COLO829 (cell line): ENCODE measurements at regions not wholly inside any gene's neighbourhood (a gene's known extent, or its start where the extent isn't known, plus 50 kb on each side); places are given as distances from the start of the nearest gene placed in this dataset.

Experiments
- DNase-seq: peaks from one replicate; pipeline ENCODE4 v3.0.0; 2012; ENCODE audit warnings: low spot score

DNA sequence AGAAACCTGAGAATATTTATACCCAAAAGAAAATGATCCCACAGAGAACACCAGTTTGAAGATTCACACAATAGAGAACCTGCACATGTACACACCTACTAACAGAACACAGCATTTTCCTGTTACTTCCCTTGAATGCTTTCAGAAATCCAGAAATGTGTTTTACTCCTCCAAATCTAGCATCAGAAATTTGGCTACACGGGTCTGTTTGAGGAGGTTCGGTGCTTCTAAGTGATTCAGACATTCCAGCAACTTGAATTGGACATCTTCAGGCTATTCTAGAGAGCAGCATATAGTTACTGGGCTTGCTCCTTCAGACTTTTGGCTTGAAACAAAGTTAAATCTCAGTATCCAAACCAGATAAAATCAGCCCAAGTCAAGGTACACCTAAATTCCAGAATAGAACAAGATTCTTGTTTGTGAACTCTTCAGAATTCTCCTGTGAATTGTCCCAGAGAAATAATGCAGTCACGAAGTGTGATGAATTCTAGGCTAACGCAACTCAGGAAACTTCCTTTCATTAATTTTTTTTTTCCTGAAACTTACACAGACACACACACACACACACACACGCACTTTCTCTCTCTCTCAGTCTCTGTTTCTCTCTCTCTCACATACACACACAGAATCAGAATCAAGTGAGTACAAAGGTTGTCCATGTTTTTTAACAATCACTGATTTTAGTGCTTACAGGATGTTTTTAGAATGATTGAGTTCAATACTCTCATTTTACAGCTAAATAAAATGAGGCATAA lies 278.4 kb upstream of the SNX7 start:
- DNase-seq: no peak

DNA sequence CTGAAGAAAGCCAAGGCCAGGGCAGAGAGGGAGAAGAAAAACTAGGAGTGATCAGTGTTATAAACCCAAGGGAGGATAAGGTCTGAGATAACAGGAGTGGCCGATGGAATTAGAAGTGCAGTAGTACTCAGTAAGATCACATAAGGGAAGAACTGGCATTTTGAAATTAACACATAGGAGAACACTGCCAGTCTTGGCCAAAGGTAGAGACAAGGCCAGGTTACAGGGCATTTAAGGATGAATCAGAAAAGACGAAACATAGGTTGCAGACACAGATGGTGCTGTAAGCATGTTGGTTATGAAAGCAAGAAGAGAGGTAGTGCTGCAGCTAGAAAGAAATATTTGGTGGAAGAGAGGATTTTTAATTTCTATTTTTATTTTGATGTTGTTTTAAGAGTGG lies 278.9 kb upstream of the SNX7 start:
- no peak for DNase-seq

DNA sequence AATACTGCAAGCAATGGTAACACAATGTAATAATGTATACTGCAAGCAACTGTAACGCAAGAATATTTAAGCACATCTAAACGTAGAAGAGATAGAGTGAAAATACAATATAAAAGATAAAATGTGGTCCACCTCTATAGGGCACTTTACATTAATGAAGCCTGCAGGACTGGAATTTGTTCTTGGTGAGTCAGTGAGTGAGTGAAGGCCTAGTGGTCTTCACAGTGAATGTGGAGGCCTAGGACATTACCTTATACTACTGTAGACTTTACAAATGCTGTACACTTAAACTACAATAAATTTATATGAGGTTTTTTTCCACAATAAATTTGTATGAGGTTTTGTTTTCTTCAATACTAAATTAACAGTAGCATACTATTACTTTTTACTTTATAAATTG lies 287.4 kb upstream of the SNX7 start:
- DNase-seq: no peak

DNA sequence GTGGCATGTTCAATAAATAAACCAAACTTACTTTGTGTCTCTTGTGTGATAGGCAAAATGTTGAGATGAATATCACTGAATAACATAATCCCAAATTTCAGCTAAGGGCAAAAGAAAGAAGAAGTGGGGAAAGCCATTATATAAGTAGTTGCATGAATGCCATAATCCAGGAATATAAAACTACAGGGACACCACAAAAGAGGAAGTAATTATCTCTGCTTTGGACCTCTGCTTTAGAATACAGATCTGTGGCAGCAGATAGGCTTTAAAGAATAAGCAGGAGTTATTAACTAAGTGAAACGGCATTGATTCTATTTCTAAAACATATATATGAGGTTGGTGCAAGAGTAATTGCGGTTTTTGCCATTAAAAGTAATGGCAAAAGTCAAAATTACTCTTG lies 288.5 kb upstream of the SNX7 start:
- DNase-seq: no peak

DNA sequence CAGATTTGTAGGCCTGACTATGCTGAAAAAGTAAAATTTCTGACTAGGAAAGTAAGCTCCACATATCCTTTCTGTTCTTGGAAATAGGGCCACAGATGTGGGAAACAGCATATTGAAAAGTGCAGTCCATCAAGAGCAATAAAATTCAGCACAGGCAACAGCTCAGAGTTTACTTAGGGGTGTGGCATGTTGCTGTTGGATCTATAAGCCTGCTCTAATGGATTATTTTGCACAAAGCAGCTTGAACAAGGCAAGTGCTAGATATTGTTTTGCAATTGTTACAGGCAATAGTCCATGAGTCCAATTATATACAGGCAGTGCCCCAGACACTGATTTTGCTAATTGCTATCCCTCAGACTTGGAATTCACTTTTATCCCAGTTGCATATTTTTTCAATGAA lies 289.8 kb upstream of the SNX7 start:
- no peak for DNase-seq

DNA sequence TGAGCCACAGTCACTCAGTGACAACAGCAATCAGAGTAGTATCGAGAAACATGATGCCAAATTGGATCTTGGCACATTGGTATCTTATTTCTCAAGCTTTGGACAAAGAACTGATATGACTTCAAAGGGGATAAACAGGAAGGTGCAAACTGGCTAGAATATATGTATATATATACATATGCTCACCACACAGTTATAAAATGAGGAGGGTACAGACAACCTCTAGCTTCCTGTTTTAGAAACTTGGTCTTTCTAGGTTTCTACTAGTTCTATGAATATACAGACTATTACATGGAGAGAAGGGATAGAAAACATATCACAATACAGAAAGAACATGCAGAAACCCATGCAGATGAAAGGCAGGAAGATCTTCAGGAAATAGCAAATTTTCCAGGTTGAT lies 292.1 kb upstream of the SNX7 start:
- DNase-seq: no peak

DNA sequence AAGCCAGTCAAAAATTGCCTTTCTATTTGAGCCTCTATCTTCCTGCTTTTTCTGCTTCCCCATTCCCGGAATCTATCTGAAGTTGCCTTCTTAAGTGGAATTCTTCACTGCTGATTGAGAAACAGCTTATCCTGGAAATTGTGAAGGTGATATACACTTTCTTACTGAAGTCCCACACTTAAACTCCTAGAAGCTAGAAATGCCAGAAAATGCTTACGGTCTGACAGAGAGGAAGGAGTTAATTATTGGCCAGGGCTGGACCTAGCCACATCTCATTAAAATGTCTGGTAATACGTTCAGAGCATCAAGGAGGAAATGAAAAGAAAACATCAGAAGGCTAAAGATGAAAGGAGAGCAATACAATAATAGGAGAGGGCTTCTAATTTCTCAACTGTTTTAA lies 292.5 kb upstream of the SNX7 start:
- DNase-seq: no peak

DNA sequence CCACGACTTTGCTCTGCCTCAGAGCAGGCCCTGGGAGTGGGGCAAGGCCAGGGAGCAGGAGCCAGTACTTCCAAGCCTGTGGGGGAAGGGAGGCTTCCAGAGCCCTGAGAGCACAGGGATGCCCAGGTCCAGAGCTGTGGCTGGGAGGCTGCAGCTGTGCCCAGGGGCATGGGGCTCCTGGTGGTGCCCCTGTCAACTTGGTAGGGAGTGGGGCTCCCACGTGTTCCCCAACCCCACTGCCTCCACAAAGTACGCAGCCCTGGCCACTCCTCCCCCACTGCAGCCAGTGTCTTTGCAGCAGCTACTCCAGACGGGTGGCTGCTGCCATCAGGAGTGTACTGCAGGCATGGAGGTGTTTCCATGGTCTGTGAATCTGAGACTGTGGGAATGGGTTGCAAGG lies 294.1 kb upstream of the SNX7 start:
- no peak for DNase-seq

DNA sequence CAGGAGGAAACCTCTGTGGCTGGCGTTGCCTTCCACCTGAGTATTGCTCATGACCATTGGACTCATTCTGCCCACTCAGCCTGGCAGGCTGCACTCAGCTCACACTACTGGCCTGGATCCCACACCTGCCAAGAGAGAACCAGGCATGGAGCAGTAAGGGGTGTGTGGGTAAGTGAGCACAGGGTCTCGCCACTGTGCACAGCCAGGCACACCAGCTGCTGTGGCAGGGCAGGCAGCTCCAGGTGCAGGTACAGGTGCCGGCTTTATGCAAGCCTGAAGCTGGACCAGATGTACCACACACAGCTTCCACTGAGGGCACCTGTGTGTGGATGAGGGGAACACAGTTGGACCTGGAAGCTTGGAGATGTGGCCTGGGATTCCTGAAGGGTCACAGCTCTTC lies 295.2 kb upstream of the SNX7 start:
- no peak for DNase-seq

DNA sequence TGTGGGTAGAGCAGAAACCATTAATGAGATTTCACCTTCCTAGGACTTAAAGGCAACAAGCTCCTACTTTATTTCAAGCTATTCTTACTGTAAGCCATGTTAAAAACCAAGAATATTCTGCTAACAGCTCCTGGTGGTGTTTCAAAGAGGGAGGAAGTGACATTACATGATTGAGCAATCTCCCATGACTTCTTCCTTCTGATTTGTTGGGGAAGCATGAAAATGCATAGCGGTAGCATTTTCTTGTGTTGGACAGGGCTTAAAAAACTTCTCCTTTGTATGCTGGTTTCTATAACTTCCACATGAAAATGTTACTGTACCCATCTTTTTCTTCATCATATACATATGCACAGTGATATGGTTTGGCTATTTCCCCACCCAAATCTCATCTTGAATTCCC lies 297.0 kb upstream of the SNX7 start:
- DNase-seq: no peak

DNA sequence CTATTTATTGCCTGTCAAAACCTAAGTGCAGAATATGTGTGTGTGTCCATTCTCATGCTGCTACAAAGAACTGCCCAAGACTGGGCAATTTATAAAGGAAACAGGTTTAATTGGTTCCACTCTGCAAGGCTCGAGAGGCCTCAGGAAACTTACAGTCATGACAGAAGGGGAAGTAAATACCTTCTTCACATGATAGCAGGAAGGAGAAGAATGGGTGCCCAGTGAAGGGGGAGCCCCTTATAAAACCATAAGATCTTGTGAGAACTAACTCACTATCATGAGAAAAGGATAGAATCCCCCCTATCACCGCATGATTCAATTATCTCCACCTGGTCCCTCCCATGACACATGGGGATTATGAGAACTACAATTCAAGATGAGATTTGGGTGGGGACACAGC lies 300.7 kb upstream of the SNX7 start:
- DNase-seq: no peak

DNA sequence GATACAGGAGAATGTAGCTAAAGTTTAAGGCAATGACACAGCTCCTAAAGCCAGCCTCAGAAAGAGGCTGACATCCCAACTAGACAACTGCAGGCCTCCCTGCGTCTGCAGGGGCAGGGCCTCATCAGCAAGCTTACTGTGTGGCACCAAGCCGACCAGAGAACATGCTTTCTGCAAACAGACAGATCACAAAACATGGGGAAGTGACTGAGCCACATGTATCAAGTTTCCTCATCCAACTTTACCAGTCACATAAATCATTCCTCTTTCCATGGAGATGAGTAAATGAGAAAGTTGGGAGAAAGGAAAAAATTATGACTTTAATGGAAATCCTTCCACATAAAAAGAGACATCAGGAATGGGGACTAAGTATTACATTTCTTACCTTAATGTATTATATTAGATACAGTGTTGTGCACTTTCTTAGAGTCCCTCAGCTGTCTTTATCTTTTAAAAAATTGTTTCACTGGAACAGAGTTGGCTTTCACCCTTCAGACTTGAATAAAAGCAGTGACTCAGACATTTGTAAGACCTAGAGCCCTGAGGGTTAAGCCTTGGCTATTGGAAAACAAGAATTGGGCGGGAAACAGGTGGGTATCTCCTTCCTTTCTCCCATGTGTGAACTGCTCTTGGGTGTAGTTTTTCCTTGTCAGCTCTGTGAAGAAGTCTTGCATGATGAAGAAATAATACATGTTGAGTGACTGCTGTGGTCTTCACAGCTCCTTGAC lies 305.7 kb upstream of the SNX7 start:
- peak; percentile 1 for DNase-seq

DNA sequence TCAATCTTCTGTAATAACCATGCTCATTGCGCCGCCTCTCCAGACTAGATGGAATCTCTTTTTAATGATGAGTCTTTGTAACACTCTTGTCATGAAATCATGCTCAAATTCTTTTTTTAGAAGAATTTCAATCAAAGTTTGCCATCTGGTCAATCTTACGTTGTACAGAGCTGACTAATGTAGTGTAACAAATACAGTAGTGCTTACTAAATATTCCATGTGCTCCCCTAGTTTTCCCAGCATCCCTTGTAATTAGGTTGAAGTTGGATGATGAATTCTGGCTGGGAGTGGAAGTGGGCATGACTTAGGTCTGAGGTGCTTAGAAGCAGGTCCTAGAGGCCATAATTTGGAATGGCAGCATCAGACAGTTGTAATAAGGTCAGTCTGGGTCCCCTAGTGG lies 309.1 kb upstream of the SNX7 start:
- no peak for DNase-seq

DNA sequence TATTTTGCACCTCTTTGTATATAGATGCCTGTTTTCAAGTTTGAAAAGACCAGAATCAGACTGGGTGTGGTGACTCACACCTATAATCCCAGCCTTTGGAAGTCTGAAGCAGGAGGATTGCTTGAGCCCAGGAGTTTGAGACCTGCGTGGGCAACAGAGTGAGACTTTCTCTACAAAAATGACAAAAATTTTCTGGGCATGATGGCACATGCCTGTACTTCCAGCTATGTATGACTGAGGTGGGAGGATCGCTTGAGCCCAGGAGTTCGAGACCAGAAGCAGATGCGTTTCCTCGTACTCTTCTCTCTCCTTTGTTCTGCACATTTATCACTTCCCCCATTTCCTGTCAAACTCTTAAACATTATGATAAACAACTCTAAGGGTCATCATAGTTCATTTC lies 310.0 kb upstream of the SNX7 start:
- DNase-seq: no peak

DNA sequence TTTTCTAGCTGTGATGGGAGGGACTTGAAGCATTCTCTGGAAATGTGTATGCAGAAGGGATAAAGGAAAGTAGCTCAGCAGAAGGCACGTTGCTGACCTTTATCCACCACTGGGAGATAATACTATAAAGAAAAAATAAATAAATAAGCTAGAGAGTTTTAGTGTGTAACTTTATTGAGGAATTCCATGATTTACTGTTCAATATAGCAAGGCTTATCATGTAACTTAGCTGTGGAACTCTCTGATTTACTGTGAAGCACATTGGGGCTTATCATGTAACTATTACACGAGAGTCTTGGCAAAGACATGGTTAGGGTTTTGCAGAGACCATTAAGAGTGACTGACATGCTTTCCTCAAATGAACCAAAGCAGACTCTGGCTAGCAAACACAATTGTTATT lies 316.1 kb upstream of the SNX7 start:
- no peak for DNase-seq

DNA sequence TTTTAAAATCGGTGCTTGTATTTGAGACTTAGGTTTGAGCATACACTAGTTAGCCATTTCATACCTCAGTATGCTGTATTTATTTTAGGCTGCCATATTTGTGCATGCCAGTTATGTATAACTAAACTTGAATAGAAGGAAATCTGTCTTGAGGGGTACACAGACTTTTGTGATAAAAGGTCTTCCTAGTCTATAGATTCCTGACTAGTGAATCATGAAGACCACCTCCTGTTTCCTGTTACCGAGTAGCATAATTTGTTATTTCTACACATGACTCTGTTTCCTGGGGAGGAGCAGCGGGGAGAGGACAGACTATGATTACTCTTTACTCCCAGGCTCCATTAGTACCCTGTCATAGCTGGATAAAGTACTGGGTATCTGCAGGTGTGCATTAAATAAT lies 316.8 kb upstream of the SNX7 start:
- no peak for DNase-seq

DNA sequence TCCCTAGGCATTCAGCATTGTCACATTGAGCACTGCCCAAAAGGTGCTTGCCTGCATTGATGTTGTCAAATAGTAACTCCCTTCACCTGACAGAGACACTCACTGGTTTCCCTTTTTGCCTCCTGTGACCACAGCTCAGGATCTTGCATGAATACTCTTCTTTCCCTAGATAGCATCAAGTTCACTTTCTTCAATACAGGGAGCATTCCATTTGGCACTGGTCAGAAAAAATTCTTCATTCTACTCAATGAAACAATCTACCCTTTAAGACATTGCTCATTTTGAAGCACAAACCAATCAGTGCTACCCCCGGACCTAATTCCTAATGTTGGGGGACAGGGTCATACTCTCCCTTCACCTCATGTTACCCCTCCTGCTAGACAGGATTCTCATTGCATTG lies 319.0 kb upstream of the SNX7 start:
- DNase-seq: no peak

DNA sequence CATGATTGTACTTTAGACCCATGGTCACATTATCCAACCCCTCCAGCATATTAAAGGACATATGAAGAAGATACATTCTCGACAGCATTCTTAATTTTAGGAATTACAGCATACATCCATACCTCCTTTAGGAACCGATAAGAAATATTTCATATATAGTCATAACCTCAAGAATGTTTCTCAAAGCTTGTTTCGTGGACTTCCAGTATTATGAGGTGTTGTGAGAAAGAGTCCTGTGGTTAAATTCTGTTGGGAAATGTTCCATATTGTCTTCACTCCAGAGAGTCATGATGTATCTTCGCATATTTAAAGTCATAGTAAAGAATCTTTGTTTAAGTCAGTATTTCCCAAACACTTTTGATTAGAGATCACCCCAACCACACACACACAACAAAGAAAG lies 321.0 kb upstream of the SNX7 start:
- no peak for DNase-seq

DNA sequence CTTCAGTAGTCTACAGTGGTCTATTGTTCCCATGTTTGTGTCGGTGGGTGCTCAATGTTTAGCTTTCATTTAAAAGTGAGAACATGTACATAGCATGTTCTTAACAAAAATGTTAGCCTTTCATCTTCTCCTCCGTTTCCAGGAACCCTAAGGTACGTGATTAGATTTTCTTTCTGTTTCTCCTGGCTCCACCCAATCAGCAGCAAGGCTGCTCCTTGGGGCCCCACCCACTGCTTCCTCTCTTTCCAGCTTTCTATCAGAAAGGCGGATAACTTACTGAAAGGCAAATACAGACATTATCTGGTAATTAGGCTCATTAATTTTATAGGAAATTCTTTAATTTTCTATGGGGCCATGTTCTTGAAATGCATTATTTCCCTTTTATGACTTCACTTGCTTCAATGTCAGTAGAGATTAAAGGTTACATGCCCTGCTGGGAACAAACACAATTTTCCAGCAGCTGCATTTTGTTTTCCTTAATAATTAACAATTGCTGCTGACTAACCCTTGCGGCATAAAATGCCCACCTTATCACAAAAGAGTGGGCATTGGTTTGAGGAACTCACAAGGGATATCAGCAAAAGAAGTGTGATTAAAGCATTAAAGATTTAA lies 324.9 kb upstream of the SNX7 start:
- no peak for DNase-seq

DNA sequence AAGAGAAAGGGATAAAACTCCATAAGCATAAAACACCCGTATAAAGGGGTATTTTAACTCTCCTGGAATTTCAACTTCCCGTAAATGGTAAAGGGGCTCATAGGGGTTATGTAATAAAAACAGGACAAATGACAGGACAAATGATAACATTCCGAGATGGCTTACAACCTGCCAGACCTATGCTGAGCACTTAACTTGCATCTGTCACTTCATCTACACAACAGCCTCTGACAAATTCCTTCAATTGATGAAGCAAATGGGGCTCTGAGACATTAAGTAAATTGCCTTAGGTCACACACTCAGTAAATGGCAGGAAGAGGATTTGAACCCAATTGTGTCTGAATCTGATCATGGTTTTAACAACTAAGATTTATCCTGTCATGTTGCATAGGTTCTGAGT lies 327.6 kb upstream of the SNX7 start:
- no peak for DNase-seq

DNA sequence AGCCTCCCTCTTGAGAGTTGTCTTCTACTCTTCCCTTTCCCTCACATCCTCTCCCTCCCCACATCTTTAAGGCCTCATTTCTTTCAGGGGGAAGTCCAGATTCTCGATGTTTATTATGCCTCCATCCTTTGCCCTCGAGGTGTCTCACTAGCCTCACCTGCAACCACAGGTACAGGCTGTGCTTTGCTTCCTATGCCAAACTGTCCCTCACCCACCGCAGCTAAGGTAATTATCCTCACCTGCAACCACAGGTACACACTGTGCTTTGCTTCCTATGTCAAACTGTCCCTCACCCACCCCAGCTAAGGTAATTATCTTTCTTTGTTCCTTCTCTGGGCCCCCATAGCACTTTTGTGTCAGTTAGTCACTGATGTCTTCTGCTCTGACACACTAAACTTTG lies 328.1 kb upstream of the SNX7 start:
- no peak for DNase-seq

DNA sequence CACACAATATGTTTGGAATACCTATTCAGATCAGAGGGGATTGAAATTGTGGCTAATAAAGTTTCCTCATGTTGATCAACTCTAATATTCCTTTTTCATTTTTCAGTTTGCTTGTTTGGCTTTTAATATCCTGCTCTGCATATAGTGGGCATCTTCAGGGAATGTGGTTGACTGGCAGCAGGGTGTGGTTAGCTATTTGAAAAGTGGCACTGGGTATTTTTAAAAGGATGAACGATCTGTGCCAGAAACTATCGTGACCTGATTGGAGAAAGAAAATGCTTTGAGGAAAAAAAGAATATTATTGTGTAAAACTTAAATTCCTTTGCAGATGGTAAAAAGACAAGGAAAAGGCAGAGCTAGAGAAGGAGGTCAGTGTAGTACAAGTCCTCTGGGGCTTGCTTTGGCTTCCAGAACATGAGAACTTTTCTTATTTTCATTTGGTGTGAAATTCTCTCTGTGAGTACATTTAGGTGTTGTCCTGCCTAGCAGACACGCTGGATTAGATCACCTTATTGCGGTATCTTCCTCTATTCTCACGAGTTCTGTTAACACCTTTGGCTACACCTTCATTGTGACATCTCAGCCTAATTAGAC lies 329.7 kb upstream of the SNX7 start:
- no peak for DNase-seq

DNA sequence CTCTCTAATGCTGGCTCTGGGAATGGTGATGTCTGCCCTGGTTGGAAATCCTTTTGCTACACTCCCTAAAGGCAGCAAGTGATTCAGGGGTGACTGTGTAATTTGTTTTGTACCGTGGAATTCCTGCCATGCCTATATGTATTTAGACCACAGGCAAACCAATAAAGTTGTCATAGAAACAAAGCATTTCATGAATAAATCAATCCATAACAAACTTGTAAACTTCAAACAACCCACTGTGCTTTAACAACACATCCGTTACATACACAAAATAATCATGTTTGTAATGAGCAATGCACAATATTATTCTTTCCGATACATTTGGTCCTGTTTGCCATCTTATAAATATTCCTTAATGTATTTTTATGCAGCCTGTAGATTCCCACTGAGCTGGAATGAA lies 330.3 kb upstream of the SNX7 start:
- no peak for DNase-seq
